Esophagus squamous epithelium (tissue), 5 donors: ENCODE measurements at regions not wholly inside any gene's neighbourhood (a gene's known extent, or its start where the extent isn't known, plus 50 kb on each side); places are given as distances from the start of the nearest gene placed in this dataset.
"Not testable (repeated sequence)": the region's sequence is repeated elsewhere in the genome, so short reads cannot be mapped to it uniquely, and the experiment has no call there.

Experiments used
- DNase-seq: peaks from one replicate; lab custom pipeline; 2025; lab: John Stamatoyannopoulos, UW
- H3K27ac ChIP-seq, 4 donors: fragments of 200-600 bp; sonication (generic); one replicate each; pipeline ENCODE4 v1.5.1; 2016 to 2019; ENCODE audit warnings: mild to moderate bottlenecking in 1 of 4
- H3K27me3 ChIP-seq, 4 donors: fragments of 200-600 bp; sonication (generic); 1 replicate in 3 of 4; 2 replicates in 1 of 4; pipeline versions ENCODE4 v1.5.1 to v1.6.0; 2017 to 2021; ENCODE audit warnings: antibody characterized with exemption in 1 of 4
- H3K36me3 ChIP-seq, 3 donors: fragments of 200-600 bp; sonication (generic); one replicate each; pipeline ENCODE4 v1.5.1; 2016 to 2019
- H3K4me1 ChIP-seq, 3 donors: fragments of 200-600 bp; sonication (generic); one replicate each; pipeline ENCODE4 v1.5.1; 2017 to 2019
- H3K4me3 ChIP-seq, 4 donors: fragments of 200-600 bp; sonication (generic); 1 replicate in 3 of 4; 2 replicates in 1 of 4; pipeline ENCODE4 v1.5.1; 2016 to 2019; ENCODE audit warnings: mild to moderate bottlenecking in 2 of 4, moderate library complexity in 1 of 4
- H3K9me3 ChIP-seq, 3 donors: fragments of 200-600 bp; sonication (generic); one replicate each; pipeline ENCODE4 v1.5.1; 2016 to 2019
- POLR2A ChIP-seq, 4 donors: fragments of 450-650 bp; IDR thresholded peaks; one replicate each; pipeline ENCODE4 v1.6.1; 2017; ENCODE audit warnings: antibody characterized with exemption in 4 of 4, mild to moderate bottlenecking in 4 of 4, moderate library complexity in 3 of 4
- WGBS, 2 donors: methylation state at CpG; one replicate each; pipeline ENCODE4 v1.1.5; 2018; 5-methylcytosine and 5-hydroxymethylcytosine counted together
- intact Hi-C: fragments of 100-400 bp; cut with DNase I; formaldehyde crosslinking; loops from one replicate; pipeline ENCODE4 v1.15.0; 2022
- TF ChIP-seq, protein P1 (sequence below), 6 experiments: fragments of 450-650 bp in 4 of 6; fragments of 200-600 bp in 2 of 6; sonication (generic) in 2 of 6; IDR thresholded peaks; one replicate each; pipeline ENCODE4 v1.5.1; 2016 to 2019; ENCODE audit warnings: antibody characterized with exemption in 6 of 6, mild to moderate bottlenecking in 4 of 6, moderate library complexity in 4 of 6
- donor health status: DM: yes; HTN: yes; CAD: no.

DNA sequence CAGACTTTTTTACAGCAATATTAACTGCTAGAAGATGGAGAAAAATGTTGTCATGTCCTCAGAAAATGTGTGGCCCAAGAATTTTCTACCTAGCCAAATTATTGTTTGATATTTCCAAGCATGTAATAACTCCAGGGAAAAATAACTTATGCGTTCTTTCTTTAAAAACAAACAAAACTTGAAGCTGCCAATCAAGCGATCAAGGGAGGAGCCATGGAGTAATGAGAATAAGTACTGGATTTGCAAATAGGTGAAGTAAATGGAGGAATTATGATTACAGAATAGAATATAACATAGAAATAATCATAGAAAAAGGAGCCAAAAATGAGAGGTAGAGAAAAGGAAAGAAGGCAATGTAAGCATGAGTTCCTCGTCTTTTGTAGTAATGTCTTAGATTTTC, 225.3 kb downstream of the DLEU7 start:
- TF ChIP-seq POLR2A (IDR thresholded peaks at IDR 0.05): no peak
- TF ChIP-seq, protein P1, sequence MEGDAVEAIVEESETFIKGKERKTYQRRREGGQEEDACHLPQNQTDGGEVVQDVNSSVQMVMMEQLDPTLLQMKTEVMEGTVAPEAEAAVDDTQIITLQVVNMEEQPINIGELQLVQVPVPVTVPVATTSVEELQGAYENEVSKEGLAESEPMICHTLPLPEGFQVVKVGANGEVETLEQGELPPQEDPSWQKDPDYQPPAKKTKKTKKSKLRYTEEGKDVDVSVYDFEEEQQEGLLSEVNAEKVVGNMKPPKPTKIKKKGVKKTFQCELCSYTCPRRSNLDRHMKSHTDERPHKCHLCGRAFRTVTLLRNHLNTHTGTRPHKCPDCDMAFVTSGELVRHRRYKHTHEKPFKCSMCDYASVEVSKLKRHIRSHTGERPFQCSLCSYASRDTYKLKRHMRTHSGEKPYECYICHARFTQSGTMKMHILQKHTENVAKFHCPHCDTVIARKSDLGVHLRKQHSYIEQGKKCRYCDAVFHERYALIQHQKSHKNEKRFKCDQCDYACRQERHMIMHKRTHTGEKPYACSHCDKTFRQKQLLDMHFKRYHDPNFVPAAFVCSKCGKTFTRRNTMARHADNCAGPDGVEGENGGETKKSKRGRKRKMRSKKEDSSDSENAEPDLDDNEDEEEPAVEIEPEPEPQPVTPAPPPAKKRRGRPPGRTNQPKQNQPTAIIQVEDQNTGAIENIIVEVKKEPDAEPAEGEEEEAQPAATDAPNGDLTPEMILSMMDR (IDR thresholded peaks at IDR 0.05): no peak
- Histone ChIP-seq H3K27me3 (no peaks in the 10 kb centered on the region), H3K4me1 (peaks cover 0 to 3% (median 0%) of the 10 kb centered on the region in 3 donors), H3K36me3 (no peaks in the 10 kb centered on the region), H3K4me3 (no peak overlapping the region), H3K27ac (no peak overlapping the region), H3K9me3 (no peaks in the 10 kb centered on the region)
- WGBS, 2 donors: 89 to 92% methylated on average over 3 of the region's 3 CpGs
- no peak for DNase-seq
- intact Hi-C loops: no loop called here

DNA sequence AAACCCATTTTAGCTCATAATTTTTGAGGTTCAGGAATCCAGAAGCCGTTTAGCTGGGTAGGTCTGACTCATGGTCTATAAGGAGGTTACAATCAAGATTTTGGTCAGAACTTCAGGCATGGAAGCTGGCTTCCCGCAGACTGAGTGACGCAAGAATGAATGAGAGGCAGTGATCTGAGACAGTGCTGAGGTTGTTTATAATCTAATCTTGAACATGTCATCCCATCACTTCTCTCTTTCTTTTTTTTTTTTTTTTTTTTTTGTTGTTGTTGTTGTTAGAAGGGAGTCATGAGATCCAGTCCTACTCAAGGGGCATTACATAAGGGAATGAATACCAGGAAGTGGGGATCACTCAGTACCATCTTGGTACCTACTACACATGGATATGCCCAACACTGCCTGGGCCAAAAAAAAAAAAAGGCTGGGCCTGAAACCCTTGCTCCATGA, 217.4 kb downstream of the DLEU7 start:
- Histone ChIP-seq H3K9me3 (no peaks in the 10 kb centered on the region), H3K4me3 (no peak overlapping the region), H3K27ac (no peak overlapping the region), H3K27me3 (no peaks in the 10 kb centered on the region), H3K4me1 (no peaks in the 10 kb centered on the region), H3K36me3 (no peaks in the 10 kb centered on the region)
- no peak for TF ChIP-seq POLR2A (IDR thresholded peaks at IDR 0.05)
- TF ChIP-seq, protein P1 (IDR thresholded peaks at IDR 0.05): no peak
- no peak for DNase-seq
- intact Hi-C loops: no loop called here
- whole genome bisulfite sequencing, 2 donors: 69 to 71% methylated on average over 3 of the region's 3 CpGs

DNA sequence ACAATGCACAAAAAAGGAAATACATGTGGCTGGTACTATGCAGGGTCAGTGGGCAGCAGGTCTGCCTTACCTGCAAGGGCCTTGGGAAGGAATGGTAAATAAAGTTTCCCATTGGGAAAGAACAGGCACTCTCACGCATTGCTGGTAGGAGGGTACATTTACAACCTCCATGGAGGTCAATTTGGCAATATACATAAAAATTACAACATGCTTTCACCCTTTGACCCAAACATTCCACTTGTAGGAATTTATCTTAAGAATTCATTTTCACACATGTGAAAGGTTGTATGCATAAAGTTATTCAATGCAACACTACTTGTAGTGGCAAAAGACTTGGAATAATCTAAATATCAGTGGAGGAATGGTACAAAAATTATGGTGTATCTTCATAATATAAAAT, 216.4 kb downstream of the DLEU7 start:
- WGBS, 2 donors: 60 to 91% methylated on average over 1 of the region's 1 CpG
- intact Hi-C loops: no loop called here
- no peak overlapping the region for H3K27ac ChIP-seq
- no peak overlapping the region for H3K4me3 ChIP-seq
- no peaks in the 10 kb centered on the region for H3K9me3 ChIP-seq
- no peaks in the 10 kb centered on the region for H3K4me1 ChIP-seq
- H3K27me3 ChIP-seq: no peaks in the 10 kb centered on the region
- no peaks in the 10 kb centered on the region for H3K36me3 ChIP-seq
- no peak for DNase-seq
- TF ChIP-seq, protein P1 (IDR thresholded peaks at IDR 0.05): no peak
- no peak for TF ChIP-seq POLR2A (IDR thresholded peaks at IDR 0.05)

DNA sequence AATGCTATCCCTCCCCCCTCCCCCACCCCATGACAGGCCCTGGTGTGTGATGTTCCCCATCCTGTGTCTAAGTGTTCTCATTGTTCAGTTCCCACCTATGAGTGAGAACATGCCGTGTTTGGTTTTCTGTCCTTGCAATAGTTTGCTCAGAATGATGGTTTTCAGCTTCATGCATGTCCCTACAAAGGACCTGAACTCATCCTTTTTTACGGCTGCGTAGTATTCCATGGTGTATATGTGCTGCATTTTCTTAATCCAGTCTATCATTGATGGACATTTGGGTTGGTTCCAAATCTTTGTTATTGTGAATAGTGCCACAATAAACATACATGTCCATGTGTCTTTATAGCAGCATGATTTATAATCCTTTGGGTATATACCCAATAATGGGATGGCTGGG, 215.0 kb downstream of the DLEU7 start:
- intact Hi-C loops, H3K4me3 ChIP-seq, H3K9me3 ChIP-seq, DNase-seq, H3K27me3 ChIP-seq, H3K4me1 ChIP-seq, H3K36me3 ChIP-seq, H3K27ac ChIP-seq: not testable (repeated sequence)
- 94% methylated on average over 3 of the region's 3 CpGs for WGBS, 2 donors

DNA sequence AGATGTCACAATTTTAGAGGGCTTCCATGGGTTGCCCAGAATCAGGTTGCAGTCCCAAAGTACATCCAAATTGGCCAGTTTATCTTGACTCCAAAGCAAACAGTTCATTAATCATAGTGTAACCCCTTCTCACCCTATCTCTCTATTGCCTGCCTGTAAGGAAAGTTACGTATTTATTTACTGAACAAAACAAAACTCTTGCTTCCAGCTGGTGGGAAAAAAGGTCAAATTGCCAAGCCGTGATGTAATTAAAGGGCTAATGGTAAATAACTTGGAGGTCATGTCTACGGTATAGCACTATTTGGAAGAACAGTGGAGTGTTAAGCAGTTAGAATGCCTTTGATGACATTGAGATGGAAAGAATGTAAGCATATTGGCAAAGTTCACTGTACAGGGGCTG, 214.0 kb downstream of the DLEU7 start:
- TF ChIP-seq, protein P1 (IDR thresholded peaks at IDR 0.05): no peak
- no peak for TF ChIP-seq POLR2A (IDR thresholded peaks at IDR 0.05)
- Histone ChIP-seq H3K4me3 (no peak overlapping the region), H3K27me3 (no peaks in the 10 kb centered on the region), H3K27ac (no peak overlapping the region), H3K4me1 (no peaks in the 10 kb centered on the region), H3K36me3 (no peaks in the 10 kb centered on the region), H3K9me3 (no peaks in the 10 kb centered on the region)
- 81 to 90% methylated on average over 3 of the region's 3 CpGs for WGBS, 2 donors
- intact Hi-C loops: no loop called here
- no peak for DNase-seq

DNA sequence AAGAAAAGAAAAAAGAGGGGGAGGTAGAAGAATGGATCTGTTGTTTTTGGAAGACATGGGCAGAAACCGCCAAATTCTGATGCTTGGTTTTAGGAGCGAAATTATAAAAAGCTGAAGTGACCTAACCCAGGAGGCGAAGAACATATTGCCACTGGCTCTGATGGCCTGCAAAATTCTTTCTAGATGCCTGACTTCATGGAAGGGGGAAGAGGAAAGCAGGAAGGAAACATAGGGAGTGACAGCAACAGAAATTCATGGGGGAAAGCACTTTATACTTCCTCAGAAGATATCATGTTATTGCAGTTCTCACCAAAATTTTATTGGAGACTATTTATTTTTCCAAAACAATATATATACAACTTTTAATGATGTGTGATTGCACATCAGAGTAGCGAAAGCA, 213.5 kb downstream of the DLEU7 start:
- WGBS, 2 donors: 84 to 97% methylated on average over 4 of the region's 4 CpGs
- TF ChIP-seq POLR2A (IDR thresholded peaks at IDR 0.05): no peak
- TF ChIP-seq, protein P1 (IDR thresholded peaks at IDR 0.05): no peak
- Histone ChIP-seq H3K36me3 (no peaks in the 10 kb centered on the region), H3K27ac (no peak overlapping the region), H3K4me3 (no peak overlapping the region), H3K4me1 (no peaks in the 10 kb centered on the region), H3K9me3 (no peaks in the 10 kb centered on the region), H3K27me3 (no peaks in the 10 kb centered on the region)
- DNase-seq: no peak
- intact Hi-C loops: no loop called here
